Sigmoid colon (tissue), 6 donors: ENCODE measurements at regions not wholly inside any gene's neighbourhood (a gene's known extent, or its start where the extent isn't known, plus 50 kb on each side); places are given as distances from the start of the nearest gene placed in this dataset.

Experiments
- DNase-seq: peaks from one replicate; pipeline ENCODE4 v3.0.0-alpha.2; 2019
- H3K27ac ChIP-seq, 4 donors: fragments of 200-600 bp; sonication (generic); one replicate each; pipeline ENCODE4 v1.5.1; 2016 to 2019; ENCODE audit warnings: mild to moderate bottlenecking in 1 of 4
- H3K27me3 ChIP-seq, 3 donors: fragments of 200-600 bp; sonication (generic); one replicate each; pipeline ENCODE4 v1.5.1; 2019; ENCODE audit warnings: mild to moderate bottlenecking in 1 of 3
- H3K36me3 ChIP-seq, 4 donors: fragments of 200-600 bp; sonication (generic); one replicate each; pipeline ENCODE4 v1.5.1; 2016 to 2019
- H3K4me1 ChIP-seq, 4 donors: fragments of 200-600 bp; sonication (generic); one replicate each; pipeline ENCODE4 v1.5.1; 2017 to 2019
- H3K4me3 ChIP-seq, 4 donors: fragments of 200-600 bp; sonication (generic); one replicate each; pipeline ENCODE4 v1.5.1; 2017 to 2019; ENCODE audit warnings: mild to moderate bottlenecking in 2 of 4, moderate library complexity in 1 of 4
- H3K9me3 ChIP-seq, 4 donors: fragments of 200-600 bp in 3 of 4; sonication (generic) in 3 of 4; one replicate each; pipeline versions ENCODE4 v1.5.1 to v1.6.1; 2013 to 2019
- CTCF ChIP-seq, 4 experiments: fragments of 450-650 bp in 3 of 4; fragments of 200-600 bp in 1 of 4; IDR thresholded peaks; one replicate each; pipeline ENCODE4 v1.5.1; 2016 to 2019; ENCODE audit warnings: antibody characterized with exemption in 4 of 4, mild to moderate bottlenecking in 3 of 4, moderate library complexity in 2 of 4
- EP300 ChIP-seq, 4 donors: sonication (generic); formaldehyde crosslinking; IDR thresholded peaks; one replicate each; pipeline ENCODE4 v1.6.1; 2017; ENCODE audit warnings: antibody characterized with exemption in 4 of 4
- POLR2A ChIP-seq, 2 donors: fragments of 450-650 bp; IDR thresholded peaks; one replicate each; pipeline ENCODE4 v1.6.1; 2016; ENCODE audit warnings: antibody characterized with exemption in 2 of 2, mild to moderate bottlenecking in 2 of 2, moderate library complexity in 2 of 2
- POLR2AphosphoS5 ChIP-seq, 4 donors: sonication (generic); formaldehyde crosslinking; IDR thresholded peaks; one replicate each; pipeline ENCODE4 v1.6.1; 2017; ENCODE audit warnings: antibody characterized with exemption in 4 of 4
- WGBS, 2 donors: extraction: QIAGEN DNeasy Blood & Tissue Kit; methylation state at CpG; one replicate each; pipeline ENCODE4 v1.1.7; 2013; 5-methylcytosine and 5-hydroxymethylcytosine counted together
- intact Hi-C: fragments of 100-400 bp; cut with DNase I; formaldehyde crosslinking; loops from one replicate; pipeline ENCODE4 v1.15.1; 2023
- donor health status: healthy with polysubstance abuse.
- donor health status: healthy.

GRCh38 chr16:76787394-76787793 lies 403.6 kb upstream of the MON1B start:
- Histone ChIP-seq H3K27me3 (no peaks in the 10 kb centered on the region), H3K27ac (no peak overlapping the region), H3K9me3 (no peaks in the 10 kb centered on the region), H3K36me3 (no peaks in the 10 kb centered on the region), H3K4me1 (no peaks in the 10 kb centered on the region), H3K4me3 (no peak overlapping the region)
- DNase-seq: no peak
- intact Hi-C loops: no loop called here
- TF ChIP-seq EP300 (IDR thresholded peaks at IDR 0.05): no peak
- no peak for TF ChIP-seq POLR2AphosphoS5 (IDR thresholded peaks at IDR 0.05)
- no peak for TF ChIP-seq POLR2A (IDR thresholded peaks at IDR 0.05)
- no peak for TF ChIP-seq CTCF (IDR thresholded peaks at IDR 0.05)
- WGBS, 2 donors: 82 to 89% methylated on average over 4 of the region's 4 CpGs

DNA sequence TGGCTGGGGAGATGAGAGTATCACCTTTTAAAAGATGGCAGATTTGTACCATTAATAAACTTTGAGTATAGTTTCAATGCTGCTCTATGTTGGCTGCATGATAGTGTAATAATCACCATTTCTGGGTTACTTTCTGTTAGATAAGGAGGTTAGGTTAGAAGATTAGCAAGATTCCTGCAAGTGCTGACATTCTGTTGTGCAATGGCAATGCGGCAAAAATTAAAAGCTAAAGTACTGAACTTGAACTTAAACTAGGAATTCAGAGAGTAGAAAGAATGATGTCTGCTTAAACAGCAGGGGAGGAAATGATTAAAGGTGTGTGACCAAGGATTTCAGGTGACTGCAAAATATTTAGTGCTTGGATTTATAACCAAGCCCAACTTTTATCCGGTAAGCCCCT lies 399.8 kb upstream of the MON1B start:
- Histone ChIP-seq H3K9me3 (no peaks in the 10 kb centered on the region), H3K4me3 (no peak overlapping the region), H3K36me3 (no peaks in the 10 kb centered on the region), H3K27me3 (no peaks in the 10 kb centered on the region), H3K27ac (no peak overlapping the region), H3K4me1 (no peaks in the 10 kb centered on the region)
- 83 to 87% methylated on average over 2 of the region's 2 CpGs for WGBS, 2 donors
- DNase-seq: no peak
- intact Hi-C loops: no loop called here
- TF ChIP-seq EP300 (IDR thresholded peaks at IDR 0.05): no peak
- TF ChIP-seq POLR2AphosphoS5 (IDR thresholded peaks at IDR 0.05): no peak
- no peak for TF ChIP-seq POLR2A (IDR thresholded peaks at IDR 0.05)
- no peak for TF ChIP-seq CTCF (IDR thresholded peaks at IDR 0.05)

DNA sequence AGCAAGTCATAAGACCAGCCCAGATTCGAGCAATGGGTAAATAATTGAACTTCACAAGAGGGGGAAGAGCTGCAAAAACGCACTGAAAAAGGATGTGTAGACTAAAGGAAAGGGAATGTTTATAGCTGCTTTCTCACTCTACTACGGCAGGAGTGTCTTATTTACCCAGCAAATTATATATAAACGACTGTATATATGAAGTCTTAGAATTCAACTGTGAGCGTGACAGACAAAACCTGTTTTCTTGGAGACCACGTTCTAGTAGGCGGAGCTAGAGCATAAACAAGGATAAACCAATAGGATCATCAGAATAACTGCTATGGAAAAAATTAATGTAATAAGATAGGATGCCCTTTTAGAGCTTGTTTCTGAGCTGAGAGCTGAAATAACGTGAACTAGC lies 394.6 kb upstream of the MON1B start:
- TF ChIP-seq CTCF (IDR thresholded peaks at IDR 0.05) (no peak), POLR2A (IDR thresholded peaks at IDR 0.05) (no peak), EP300 (IDR thresholded peaks at IDR 0.05) (no peak), POLR2AphosphoS5 (IDR thresholded peaks at IDR 0.05) (no peak)
- H3K9me3 ChIP-seq: no peaks in the 10 kb centered on the region
- WGBS, 2 donors: 33 to 53% methylated on average over 8 of the region's 8 CpGs
- H3K27ac ChIP-seq: no peak overlapping the region
- intact Hi-C loops: no loop called here
- no peaks in the 10 kb centered on the region for H3K27me3 ChIP-seq
- no peaks in the 10 kb centered on the region for H3K36me3 ChIP-seq
- no peaks in the 10 kb centered on the region for H3K4me1 ChIP-seq
- H3K4me3 ChIP-seq: no peak overlapping the region
- no peak for DNase-seq

GRCh38 chr16:76796978-76797377 lies 394.0 kb upstream of the MON1B start:
- Histone ChIP-seq H3K4me3 (no peak overlapping the region), H3K27ac (no peak overlapping the region), H3K4me1 (no peaks in the 10 kb centered on the region), H3K9me3 (no peaks in the 10 kb centered on the region), H3K36me3 (no peaks in the 10 kb centered on the region), H3K27me3 (no peaks in the 10 kb centered on the region)
- no peak for DNase-seq
- intact Hi-C loops: no loop called here
- TF ChIP-seq CTCF (IDR thresholded peaks at IDR 0.05) (no peak), POLR2AphosphoS5 (IDR thresholded peaks at IDR 0.05) (no peak), POLR2A (IDR thresholded peaks at IDR 0.05) (no peak), EP300 (IDR thresholded peaks at IDR 0.05) (no peak)
- WGBS, 2 donors: 59 to 69% methylated on average over 1 of the region's 1 CpG

GRCh38 chr16:76797457-76797856 lies 393.5 kb upstream of the MON1B start:
- Histone ChIP-seq H3K4me3 (no peak overlapping the region), H3K27ac (no peak overlapping the region), H3K36me3 (no peaks in the 10 kb centered on the region), H3K4me1 (no peaks in the 10 kb centered on the region), H3K9me3 (no peaks in the 10 kb centered on the region), H3K27me3 (no peaks in the 10 kb centered on the region)
- WGBS, 2 donors: 66 to 77% methylated on average over 4 of the region's 4 CpGs
- TF ChIP-seq POLR2AphosphoS5 (IDR thresholded peaks at IDR 0.05) (no peak), EP300 (IDR thresholded peaks at IDR 0.05) (no peak), POLR2A (IDR thresholded peaks at IDR 0.05) (no peak), CTCF (IDR thresholded peaks at IDR 0.05) (no peak)
- intact Hi-C loops: no loop called here
- no peak for DNase-seq
